Bone marrow (tissue), 2 donors: ENCODE measurements at regions not wholly inside any gene's neighbourhood (a gene's known extent, or its start where the extent isn't known, plus 50 kb on each side); places are given as distances from the start of the nearest gene placed in this dataset.

Experiments used
- DNase-seq, 2 donors: peaks; one replicate each; lab custom pipeline; 2025; lab: John Stamatoyannopoulos, UW

DNA sequence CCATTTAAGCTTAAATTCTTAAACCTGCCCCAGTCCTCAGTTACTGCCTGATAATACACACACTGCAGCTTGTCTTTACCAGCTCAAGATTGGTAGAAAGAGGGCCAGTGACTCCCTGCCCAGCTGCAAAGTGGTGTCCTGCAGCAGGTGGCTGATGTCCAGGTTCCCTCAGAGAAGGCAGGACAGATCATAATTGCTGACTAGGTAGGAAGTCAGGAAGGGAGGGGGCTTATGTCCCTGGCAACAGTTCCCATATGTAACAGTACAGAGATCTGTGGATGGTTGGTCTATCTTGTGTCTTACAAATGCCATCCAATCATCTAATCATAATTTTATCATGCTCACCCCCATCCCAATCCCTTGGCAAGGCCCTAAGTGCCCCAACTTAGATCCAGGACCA, 492.1 kb upstream of the PPP2R3A start:
- DNase-seq: no peak

DNA sequence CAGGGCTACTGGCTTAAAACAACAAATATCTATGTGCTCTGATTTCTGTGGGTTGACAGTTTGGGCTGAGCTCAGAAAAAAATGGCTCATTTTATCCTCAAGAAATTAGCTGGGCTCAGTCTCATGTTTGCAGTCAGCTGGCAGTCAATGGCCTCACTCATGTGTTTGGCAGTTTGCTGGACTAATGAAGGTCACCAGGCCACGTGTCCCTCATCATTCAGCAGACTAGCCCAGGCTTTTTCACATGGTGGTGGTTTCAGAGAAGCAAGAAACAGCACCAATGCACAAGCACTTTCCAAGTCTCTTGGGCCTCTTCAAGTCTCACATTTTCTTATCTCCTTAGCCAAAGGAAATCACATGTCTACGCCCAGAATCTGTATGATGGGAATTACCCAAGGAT, 478.3 kb upstream of the PPP2R3A start:
- DNase-seq: no peak

DNA sequence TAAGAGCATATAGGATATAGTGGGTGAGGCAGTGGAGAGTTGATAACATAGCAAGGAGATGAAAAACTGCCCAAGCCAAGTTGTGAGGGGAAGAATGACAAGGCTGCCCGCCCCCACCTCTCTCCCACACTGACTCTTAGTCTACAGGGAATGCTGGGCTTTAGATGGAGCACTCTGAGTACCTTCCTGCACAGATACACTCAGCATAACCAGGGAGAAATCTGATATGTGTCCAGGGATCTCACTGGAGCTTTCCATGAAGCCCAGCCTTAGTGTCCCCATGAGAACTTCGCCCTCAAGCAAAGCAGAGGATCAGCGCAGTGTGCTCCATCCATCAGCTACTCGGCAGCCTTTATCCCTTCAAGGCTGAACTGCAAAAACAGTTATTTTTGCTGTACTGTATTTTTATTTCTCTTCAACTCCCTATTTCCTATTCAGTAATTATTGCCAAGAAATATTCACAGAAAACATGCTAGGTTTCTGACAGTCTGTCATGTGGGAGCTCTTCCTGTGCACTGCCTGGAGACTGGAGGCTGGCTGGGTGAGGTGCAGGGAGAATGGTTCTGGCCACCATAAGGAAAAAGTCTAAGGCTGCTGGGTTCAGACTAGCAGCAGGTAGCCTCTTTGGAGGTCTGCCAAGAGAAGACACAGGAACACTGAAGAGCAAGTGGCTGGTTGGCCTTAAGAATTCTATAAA, 475.2 kb upstream of the PPP2R3A start:
- no peak for DNase-seq

DNA sequence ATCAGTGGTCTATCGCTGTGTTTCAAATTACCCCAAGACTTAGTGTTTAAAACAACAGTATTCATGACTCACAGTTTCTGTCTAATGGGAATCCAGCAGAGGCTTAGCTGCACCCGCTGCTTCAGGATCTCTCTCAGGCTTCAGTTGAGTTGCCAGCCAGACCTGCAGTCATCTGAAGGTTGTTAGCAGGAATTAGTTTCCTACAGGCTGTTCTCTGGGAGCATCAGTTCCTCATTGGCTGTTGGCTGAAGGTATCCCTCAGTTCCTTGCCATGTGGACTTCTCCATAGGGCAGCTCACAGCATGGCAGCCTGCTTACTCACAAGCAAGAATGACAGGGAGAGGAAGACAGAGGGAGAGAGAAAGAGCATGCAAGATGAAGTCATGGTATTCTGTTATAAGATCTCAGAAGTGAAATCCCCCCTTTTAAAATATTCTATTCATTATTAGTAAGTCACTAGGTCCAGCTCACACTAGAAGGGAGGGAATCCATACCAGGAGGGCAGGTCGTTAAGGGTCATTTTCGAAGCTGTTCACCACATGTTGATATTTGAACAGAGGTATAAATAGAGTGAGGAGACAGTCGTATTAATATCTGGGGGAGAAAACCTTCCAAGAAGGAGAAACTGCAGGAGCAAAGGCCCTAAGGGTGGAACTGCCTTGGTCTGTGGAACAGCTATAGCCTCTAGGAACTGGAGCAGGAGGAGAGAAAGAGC, 473.9 kb upstream of the PPP2R3A start:
- no peak for DNase-seq

DNA sequence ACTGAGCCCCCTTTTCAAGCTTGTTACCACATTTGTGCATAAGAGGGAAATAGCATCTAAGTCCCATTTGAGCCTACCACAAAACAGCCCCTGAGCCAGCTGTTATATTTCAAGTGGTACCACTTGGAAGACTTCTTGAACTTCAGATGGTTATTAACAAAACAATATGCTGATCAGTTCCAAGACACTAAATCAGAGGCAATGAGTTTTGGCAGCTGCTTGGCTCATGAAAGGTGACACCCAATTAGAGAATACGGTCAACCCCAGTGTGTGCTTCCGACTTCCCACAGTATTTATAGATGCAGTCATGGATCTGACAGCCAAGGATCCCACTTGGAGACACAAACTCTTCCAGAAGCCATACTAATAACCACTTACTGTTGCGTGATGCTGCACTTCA, 469.6 kb upstream of the PPP2R3A start:
- DNase-seq: no peak

DNA sequence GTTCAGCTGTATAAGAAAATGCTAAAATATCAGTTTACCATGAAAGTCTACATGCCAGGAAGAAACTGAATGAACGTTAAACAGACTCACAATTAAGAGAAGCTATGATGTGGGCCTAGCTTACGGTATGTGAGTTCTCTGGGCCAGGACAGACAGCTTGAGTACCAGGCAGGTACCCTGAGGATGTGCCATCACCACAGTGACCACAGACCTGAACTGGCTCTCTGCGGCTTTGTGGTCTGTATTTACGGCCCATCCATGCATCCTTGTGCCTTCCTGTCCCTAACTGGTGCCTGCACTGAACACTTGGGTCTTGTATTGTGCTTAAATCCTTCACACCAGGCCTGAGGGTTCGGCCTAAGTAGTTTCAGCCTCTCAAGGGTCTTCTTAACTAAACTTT, 467.5 kb upstream of the PPP2R3A start:
- no peak for DNase-seq

DNA sequence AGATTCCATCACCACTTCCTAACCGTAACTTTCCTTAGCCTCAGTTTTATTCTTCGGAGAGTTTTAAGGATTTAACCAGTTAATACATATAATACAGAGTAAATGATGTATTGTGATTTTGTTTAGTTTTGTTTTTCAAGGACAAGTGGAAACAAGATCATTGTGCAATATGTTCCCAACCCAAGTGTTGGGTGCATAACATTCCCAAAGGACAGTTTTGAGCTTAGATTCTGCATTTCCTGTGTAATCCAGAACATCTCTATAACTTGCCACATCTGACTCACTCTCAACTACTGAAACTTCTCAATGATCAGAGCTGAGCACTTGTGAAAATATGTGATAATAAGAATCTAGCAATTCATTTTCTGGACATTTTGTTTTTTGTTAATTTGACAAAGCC, 466.1 kb upstream of the PPP2R3A start:
- no peak for DNase-seq

DNA sequence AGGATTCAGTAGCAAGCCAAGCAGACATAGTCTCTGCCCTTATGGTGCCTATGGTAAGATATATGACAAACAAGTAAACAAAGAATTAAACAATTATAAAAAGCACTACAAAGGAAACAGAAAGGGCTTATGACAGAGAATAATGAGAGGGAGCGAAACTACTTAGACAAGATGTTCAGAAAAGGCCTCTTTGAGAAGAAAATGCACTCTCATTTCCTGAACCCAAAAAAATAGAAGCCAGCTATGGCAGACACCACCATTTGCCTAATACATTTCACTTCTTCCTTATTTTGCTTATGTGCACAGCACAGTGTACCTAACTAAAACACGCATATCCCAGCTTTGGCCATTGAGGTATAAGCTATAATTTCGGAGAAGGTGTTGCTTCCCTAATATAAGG, 465.5 kb upstream of the PPP2R3A start:
- peak in 1 of 2 donors; percentile 31 for DNase-seq

DNA sequence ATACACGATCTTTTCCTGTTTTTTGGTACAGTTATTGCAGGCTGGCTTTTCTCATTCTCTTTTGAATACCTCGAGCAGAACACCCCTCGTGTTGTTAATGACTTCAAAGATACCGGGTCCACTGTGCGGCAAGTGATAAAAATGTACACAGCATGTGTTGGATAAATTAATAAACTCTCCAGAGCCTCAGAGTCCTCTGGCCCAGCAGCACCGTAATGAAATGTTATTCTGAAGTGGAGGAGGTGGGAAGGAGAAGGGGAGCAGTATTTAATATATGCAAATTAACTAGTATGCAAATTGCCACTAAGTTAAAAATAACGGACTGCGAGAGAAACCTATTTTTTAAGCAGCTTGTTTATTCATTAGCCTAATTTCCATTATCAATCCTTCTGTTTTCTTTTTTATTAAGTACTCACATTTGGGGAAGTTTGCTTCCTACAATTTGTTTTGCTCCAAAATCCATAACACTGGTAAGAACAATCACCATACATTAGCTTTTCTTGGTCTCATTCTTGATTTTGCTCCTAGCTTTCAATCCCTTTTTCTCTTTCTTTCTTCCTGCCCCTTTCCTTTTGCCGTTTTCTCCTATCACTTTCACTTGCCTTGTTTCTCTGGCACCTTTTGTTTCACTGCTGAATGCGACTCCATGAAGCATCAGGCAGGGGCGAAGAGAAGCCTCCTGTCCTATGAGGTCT, 462.3 kb upstream of the PPP2R3A start:
- no peak for DNase-seq

DNA sequence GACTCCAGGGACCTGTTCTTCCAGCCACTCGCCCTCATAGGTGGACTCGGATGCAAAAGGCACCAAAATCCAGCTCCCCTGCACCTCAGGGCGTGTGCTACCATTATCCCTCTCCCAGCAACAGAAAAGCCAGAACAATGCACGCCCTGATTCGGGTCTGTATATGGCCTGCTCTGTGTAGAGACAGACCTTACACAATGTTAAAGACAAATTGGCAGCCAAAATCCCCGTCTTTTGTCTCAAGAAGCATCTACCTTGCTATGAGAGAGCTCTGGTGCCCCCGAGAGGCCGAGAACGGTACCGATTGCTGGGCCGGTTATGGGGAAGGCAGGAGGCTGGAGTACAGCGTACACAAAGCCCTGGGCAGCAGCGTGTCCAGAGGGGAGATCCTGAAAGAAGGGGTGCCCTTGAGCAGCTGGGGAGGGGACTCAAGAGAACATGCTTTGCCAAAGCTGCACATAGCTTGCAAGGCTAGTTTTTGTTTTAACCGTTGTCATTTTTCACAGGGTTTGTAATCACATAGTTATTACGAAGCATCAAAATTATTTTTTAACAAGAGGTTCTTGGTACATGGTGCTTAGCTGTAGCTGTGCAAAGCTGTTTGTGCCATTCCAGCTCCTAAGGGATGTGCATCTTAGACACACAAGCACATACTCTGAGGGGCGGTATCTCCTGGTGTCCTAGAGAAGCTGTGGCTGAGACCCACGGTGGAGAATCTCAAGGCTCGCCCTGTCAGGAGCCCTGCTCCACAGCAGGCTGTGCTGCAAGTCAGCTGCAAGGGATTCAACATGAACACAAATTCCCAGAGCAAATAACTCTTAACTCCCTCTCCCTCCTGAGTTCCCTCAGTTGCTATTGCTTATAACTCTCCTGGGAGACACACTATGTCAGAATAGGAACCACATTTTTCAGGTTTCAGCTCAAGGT, 461.5 kb upstream of the PPP2R3A start:
- peak in 1 of 2 donors; percentile 9 for DNase-seq

DNA sequence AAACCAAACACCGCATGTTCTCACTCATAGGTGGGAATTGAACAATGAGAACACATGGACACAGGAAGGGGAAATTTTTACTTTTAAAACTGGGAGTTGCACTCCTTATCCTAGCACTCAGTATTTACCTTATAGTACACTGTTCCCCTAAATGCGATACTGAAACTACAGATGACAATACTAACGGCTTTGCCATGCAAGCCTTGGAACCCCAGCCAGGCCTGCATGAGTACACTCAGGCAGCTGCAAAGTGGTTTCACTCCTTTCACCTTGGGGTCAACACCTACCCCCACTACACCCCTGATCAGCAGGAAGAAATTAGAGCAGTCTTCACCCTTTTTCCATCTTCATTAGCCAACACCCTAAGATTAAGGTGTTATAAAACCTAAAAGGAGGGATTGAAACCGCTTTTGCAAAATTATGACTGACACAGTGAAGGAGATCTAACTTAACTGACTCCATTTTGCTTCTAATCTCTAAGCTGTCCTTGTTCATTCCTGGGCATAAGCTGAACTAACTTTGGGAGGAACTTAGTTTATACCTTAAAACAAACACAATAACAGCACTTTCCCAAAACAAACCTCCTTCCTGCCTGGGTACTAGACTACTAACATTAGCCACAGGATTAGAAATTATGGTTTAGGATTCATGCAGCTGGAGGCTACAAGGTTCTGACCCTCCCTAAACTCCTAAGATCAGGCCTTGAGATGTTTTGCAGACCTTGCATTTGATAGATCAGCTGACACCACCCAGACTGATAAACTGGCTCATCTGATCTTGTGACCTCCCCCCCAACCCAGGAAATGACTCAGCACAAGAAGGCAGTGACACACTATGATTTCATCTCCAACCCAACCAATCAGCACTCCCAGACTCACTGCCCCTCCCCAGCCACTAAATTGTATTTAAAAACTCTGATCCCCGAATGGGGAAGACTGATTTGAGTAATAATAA, 452.1 kb upstream of the PPP2R3A start:
- DNase-seq: peak in 1 of 2 donors; percentile 3

DNA sequence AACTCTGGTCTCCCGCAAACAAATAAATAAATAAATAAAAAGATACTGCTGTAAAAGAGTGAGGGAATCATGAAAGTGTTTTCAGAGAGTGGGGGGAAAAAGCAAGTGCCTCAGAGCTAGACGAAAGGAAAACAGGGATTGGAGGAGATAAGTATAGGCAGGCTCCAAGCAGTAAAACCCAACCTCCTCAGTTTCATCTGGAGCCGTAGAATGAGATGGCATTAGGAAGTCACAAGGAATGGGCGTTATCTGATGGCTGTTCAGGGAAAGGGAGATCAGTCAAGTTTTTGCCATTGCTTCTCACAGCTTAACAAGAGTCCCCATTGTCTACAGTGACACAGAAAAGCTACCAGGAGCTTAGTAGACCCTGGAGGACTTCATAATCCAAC, 451.5 kb upstream of the PPP2R3A start:
- no peak for DNase-seq

DNA sequence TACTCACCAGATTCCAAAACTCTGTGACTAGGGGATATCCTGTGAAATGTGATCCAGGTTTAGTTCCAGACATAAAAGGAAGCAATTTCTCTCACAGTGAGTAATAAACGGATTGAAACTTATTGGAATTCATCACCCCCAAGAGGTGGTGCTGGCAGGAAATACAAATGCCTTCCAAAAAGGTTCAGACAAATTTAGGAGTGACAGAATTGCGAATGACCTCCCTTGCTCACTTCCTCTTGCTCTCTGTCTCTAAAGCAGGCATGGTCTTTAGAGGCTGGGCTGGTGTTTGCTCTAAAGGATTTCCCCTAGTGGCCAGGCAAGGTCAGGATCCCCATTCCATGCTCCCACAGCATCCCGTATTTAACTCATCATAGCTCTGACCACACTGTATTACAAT, 449.4 kb upstream of the PPP2R3A start:
- no peak for DNase-seq

DNA sequence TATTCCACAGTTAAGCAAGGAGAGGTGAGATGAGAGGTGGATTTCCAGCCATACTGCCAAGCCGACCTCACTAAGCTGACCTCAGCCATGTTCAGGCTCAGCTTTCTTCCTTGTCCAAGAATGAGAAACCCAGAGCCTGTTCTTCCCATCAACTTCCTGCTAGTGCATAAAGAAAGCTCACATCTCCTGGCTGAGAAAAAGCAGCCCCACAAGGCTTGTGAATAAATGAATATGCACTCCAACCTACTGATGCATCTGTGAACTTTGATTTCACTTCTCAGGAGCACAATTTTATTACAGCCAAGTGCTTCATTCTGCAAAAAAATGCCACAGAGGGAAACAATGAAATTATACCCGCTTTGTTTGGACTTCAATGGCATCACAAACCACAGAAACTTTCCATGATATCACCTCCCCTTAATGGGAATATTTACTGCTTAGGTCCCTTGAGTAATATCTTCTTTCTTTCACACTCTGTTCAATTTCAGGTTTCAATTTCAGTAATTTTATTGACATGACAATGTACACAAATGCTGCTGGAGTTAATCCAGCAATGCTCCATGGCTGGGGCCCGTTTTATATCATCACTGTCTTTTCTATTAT, 437.0 kb upstream of the PPP2R3A start:
- DNase-seq: no peak

DNA sequence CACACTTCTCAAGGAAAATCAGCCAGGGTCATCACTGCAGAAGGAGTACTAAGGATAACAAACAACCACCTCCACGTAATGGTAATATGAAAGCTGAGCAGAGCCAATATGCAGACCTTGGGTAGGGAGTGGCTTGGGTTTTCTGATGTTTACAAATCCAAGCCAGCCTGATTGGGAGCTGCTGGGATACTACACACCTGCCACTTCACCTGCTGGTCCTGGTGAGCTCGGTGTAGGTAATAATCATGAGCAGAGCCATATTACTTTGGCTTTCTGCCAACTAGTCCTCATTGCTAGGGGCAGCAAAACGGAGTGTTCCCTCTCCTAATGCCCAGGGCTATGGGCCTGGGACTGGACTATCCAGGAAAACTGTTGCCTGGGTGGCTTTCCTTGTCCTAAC, 433.5 kb upstream of the PPP2R3A start:
- no peak for DNase-seq

DNA sequence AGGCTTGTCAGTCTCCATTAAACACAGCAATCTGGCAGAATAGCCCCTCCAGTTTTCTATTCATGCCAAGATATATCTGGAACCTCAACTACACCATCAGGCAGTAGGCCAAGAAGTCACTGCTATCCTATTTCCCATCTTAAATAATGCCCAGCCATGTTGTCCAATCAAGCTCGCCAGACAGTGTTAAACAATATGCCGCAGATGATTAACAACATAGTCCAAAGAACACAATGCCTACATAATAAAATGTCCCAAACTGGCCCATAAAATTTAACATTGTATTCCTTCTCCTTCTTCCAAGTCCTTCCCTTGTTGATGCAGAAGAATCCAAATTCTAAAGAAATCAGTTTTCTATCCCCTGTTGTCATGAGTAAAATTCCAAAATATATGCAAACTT, 427.4 kb upstream of the PPP2R3A start:
- DNase-seq: no peak

DNA sequence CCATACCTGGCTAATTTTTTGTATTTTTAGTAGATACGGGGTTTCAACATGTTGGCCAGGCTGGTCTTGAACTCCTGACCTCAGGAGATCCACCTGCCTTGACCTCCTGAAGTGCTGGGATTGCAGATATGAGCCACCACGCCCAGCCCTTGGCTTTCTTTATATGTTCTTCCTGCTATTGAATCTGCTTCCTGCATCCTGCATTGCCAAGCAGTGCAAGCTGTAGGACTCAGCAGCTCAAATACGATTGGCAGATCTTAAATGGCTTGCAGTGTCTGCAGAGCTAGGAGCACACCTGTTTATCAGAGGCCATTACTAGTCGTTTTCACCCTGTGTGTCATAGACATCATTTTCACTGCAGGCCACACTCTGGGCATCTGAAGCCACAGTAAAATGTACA, 426.2 kb upstream of the PPP2R3A start:
- no peak for DNase-seq

DNA sequence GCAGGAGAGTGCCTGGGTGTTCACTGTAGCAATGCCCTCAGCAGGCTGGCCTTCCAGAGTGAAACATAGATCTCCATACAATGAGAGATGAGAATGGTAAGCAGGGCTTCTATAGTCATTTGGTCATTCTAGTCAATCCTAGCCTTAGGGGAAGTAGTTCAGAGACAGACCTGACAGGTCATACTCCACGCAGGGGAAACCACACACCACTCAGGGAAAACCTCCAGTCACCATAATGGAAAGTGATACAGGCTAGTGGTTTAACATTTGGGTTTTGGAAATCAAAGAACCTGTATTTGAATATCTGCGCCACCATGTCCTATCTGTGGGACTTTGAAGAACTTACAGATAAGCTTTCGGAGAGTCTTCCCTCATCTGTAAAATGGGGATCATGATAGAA, 425.7 kb upstream of the PPP2R3A start:
- no peak for DNase-seq

DNA sequence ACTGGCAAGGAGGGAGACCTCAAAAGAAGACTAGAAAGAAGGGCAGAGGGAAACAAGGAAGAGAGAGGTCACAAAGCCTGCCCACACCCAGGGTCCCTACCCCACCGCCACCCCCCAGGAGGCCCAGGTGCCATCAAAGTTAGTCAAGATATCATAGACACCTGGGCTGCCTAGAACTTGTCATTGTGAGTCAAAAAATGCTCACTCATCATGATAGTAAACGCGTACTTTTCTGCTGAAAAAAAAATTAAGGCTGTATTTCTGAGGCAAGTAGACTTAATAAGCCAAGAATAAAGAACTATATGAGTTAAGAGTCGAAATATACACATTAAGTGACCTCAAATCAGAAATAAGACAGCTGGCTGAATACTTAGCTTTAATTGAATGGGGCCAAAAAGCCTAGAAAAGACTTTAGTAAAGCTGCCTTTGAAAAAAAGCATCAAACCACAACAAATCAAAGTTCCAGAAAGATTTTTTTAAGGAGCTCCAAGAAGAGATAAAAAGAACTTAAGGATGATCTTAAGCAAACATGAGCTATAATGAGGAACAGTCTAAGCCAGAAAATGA, 415.5 kb upstream of the PPP2R3A start:
- no peak for DNase-seq

DNA sequence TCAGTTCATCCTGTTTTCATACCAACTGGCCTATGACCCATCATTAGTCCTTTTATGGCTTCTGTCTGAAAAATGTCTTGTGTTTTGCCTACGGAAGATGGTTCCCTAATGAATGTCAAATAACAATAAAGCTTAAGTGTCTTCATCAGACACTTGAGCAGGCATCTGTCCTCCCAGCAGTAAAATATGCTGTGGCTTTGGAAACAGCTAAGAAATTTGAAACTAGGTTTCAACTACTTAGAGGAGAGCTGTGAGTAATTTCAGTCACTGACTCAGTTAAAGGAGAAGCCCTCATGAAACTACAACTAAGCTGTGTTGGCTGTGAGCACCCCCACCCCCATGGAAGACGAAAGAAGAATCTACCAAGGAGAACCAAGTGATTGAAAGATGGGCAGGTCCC, 409.4 kb upstream of the PPP2R3A start:
- no peak for DNase-seq
